Spleen (tissue), 11 donors: ENCODE measurements at regions not wholly inside any gene's neighbourhood (a gene's known extent, or its start where the extent isn't known, plus 50 kb on each side); places are given as distances from the start of the nearest gene placed in this dataset.

Experiments used
- DNase-seq: peaks from one replicate; pipeline ENCODE4 v3.0.0-alpha.2; 2020
- H3K27ac ChIP-seq, 8 donors: fragments of 200-600 bp; sonication (generic) in 7 of 8; 1 replicate in 4 of 8; 2 replicates in 4 of 8; pipeline versions ENCODE4 v1.5.0 to v1.8.0; 2016 to 2021; ENCODE audit warnings: inconsistent platforms in 4 of 8, mild to moderate bottlenecking in 4 of 8, moderate library complexity in 1 of 8
- H3K27me3 ChIP-seq, 7 donors: fragments of 200-600 bp; sonication (generic) in 6 of 7; replicated peaks in 1 of 7; 1 replicate in 4 of 7; 2 replicates in 3 of 7; pipeline versions ENCODE4 v1.5.0 to v1.8.0; 2016 to 2021; ENCODE audit warnings: inconsistent platforms in 3 of 7, mild to moderate bottlenecking in 1 of 7
- H3K36me3 ChIP-seq, 6 donors: fragments of 200-600 bp; sonication (generic) in 5 of 6; 1 replicate in 4 of 6; 2 replicates in 2 of 6; pipeline versions ENCODE4 v1.5.0 to v1.8.0; 2016 to 2021; ENCODE audit warnings: inconsistent platforms in 2 of 6
- H3K4me1 ChIP-seq, 6 donors: fragments of 200-600 bp; sonication (generic) in 5 of 6; 1 replicate in 3 of 6; 2 replicates in 3 of 6; pipeline versions ENCODE4 v1.5.0 to v1.8.0; 2016 to 2021; ENCODE audit warnings: inconsistent platforms in 3 of 6
- H3K4me3 ChIP-seq, 8 donors: fragments of 200-600 bp; sonication (generic) in 7 of 8; 1 replicate in 4 of 8; 2 replicates in 4 of 8; pipeline versions ENCODE4 v1.5.0 to v1.8.0; 2016 to 2021; ENCODE audit warnings: inconsistent platforms in 4 of 8, mild to moderate bottlenecking in 4 of 8, moderate library complexity in 2 of 8
- H3K9me3 ChIP-seq, 8 donors: fragments of 200-600 bp; sonication (generic) in 7 of 8; 1 replicate in 4 of 8; 2 replicates in 4 of 8; pipeline versions ENCODE4 v1.5.0 to v1.8.0; 2016 to 2021; ENCODE audit warnings: inconsistent platforms in 4 of 8
- CTCF ChIP-seq, 11 experiments: fragments of 200-600 bp in 7 of 11; fragments of 450-650 bp in 4 of 11; sonication (generic) in 4 of 11; IDR thresholded peaks in 8 of 11; conservative IDR thresholded peaks in 3 of 11; 1 replicate in 7 of 11; 2 replicates in 4 of 11; pipeline versions ENCODE4 v1.4.0 to v1.8.0; 2016 to 2021; ENCODE audit warnings: antibody characterized with exemption in 11 of 11, inconsistent platforms in 4 of 11, mild to moderate bottlenecking in 1 of 11
- POLR2A ChIP-seq, 3 donors: fragments of 450-650 bp; IDR thresholded peaks; one replicate each; pipeline ENCODE4 v1.5.1; 2017; ENCODE audit warnings: antibody characterized with exemption in 3 of 3, mild to moderate bottlenecking in 1 of 3
- POLR2AphosphoS5 ChIP-seq, 3 donors: sonication (generic); formaldehyde crosslinking; IDR thresholded peaks; one replicate each; pipeline ENCODE4 v1.5.1; 2017; ENCODE audit warnings: antibody characterized with exemption in 3 of 3
- WGBS, 5 donors: extraction: QIAGEN DNeasy Blood & Tissue Kit in 3 of 5; methylation state at CpG; one replicate each; pipeline versions ENCODE4 v1.1.5 to v1.1.7; 2013 to 2018; 5-methylcytosine and 5-hydroxymethylcytosine counted together
- intact Hi-C: fragments of 100-400 bp; cut with DNase I; formaldehyde crosslinking; loops from one replicate; pipeline ENCODE4 v1.15.0; 2023; ENCODE audit warnings: low total_unique reads
- donor health status: healthy with polysubstance abuse.
- donor health status: DM: no; HTN: no; CAD: no; lungs with moderate emphysema.
- donor health status: DM: no; HTN: no; CAD: no.
- donor health status: Bipolar disorder and iron deficiency.
- donor health status: healthy.
- donor health status: DM: no; HTN: no; CAD: no.
- donor health status: DM: yes; HTN: yes; CAD: no.

- Histone ChIP-seq H3K27ac (no peak overlapping the region), H3K9me3 (no peaks in the 10 kb centered on the region), H3K4me1 (no peaks in the 10 kb centered on the region), H3K27me3 (no peaks in the 10 kb centered on the region), H3K36me3 (no peaks in the 10 kb centered on the region), H3K4me3 (no peak overlapping the region)
- DNase-seq = no peak
- intact Hi-C loops = no loop called here
- no peak for TF ChIP-seq POLR2AphosphoS5 (IDR thresholded peaks at IDR 0.05)
- no peak for TF ChIP-seq POLR2A (IDR thresholded peaks at IDR 0.05)
- no peak for TF ChIP-seq CTCF (IDR thresholded peaks at IDR 0.05 in 8 of 11, conservative IDR thresholded peaks at IDR 0.05 in 3 of 11)
- WGBS, 5 donors = 45 to 55% (median 52%) methylated on average over 3 of the region's 3 CpGs
These were observed 317.3 kb upstream of the NECTIN3 start for GRCh38 chr3:110754212-110754916.

- H3K4me3 ChIP-seq = no peak overlapping the region
- no peaks in the 10 kb centered on the region for H3K36me3 ChIP-seq
- no peak for TF ChIP-seq POLR2AphosphoS5 (IDR thresholded peaks at IDR 0.05)
- TF ChIP-seq CTCF (IDR thresholded peaks at IDR 0.05 in 8 of 11, conservative IDR thresholded peaks at IDR 0.05 in 3 of 11) = no peak
- TF ChIP-seq POLR2A (IDR thresholded peaks at IDR 0.05) = no peak
- no peak for DNase-seq
- H3K27me3 ChIP-seq = no peaks in the 10 kb centered on the region
- intact Hi-C loops = no loop called here
- H3K9me3 ChIP-seq = no peaks in the 10 kb centered on the region
- H3K4me1 ChIP-seq = no peaks in the 10 kb centered on the region
- WGBS, 5 donors = 78 to 88% (median 84%) methylated on average over 7 of the region's 7 CpGs
- H3K27ac ChIP-seq = no peak overlapping the region
These were observed 316.3 kb upstream of the NECTIN3 start for GRCh38 chr3:110755345-110755744.

- H3K4me3 ChIP-seq = no peak overlapping the region
- no peaks in the 10 kb centered on the region for H3K27me3 ChIP-seq
- no peaks in the 10 kb centered on the region for H3K4me1 ChIP-seq
- no peaks in the 10 kb centered on the region for H3K9me3 ChIP-seq
- intact Hi-C loops = no loop called here
- no peak for DNase-seq
- WGBS, 5 donors = 63 to 83% (median 73%) methylated on average over 6 of the region's 6 CpGs
- TF ChIP-seq CTCF (IDR thresholded peaks at IDR 0.05 in 8 of 11, conservative IDR thresholded peaks at IDR 0.05 in 3 of 11) (no peak), POLR2A (IDR thresholded peaks at IDR 0.05) (no peak), POLR2AphosphoS5 (IDR thresholded peaks at IDR 0.05) (no peak)
- H3K36me3 ChIP-seq = no peaks in the 10 kb centered on the region
- H3K27ac ChIP-seq = no peak overlapping the region
These were observed 314.9 kb upstream of the NECTIN3 start for GRCh38 chr3:110756705-110757104.

GRCh38 chr3:110758208-110758607, 313.4 kb upstream of the NECTIN3 start:
- intact Hi-C loops = no loop called here
- Histone ChIP-seq H3K36me3 (no peaks in the 10 kb centered on the region), H3K4me1 (no peaks in the 10 kb centered on the region), H3K4me3 (no peak overlapping the region), H3K27ac (no peak overlapping the region), H3K9me3 (no peaks in the 10 kb centered on the region), H3K27me3 (no peaks in the 10 kb centered on the region)
- WGBS, 5 donors = 64 to 75% (median 70%) methylated on average over 2 of the region's 2 CpGs
- no peak for TF ChIP-seq POLR2A (IDR thresholded peaks at IDR 0.05)
- no peak for DNase-seq
